Testis (tissue), 2 donors: ENCODE measurements at regions not wholly inside any gene's neighbourhood (a gene's known extent, or its start where the extent isn't known, plus 50 kb on each side); places are given as distances from the start of the nearest gene placed in this dataset.
A peak's percentile ranks its signal among the peaks of the same experiment; 100 is the strongest.

Experiments
- DNase-seq: peaks from one replicate; pipeline ENCODE4 v3.0.0-alpha.2; 2019
- H3K27ac ChIP-seq, 2 donors: fragments of 200-600 bp; sonication (generic); one replicate each; pipeline ENCODE4 v1.5.1; 2019
- H3K27me3 ChIP-seq: fragments of 200-600 bp; sonication (generic); one replicate; pipeline ENCODE4 v1.5.1; 2019
- H3K36me3 ChIP-seq: fragments of 200-600 bp; sonication (generic); one replicate; pipeline ENCODE4 v1.5.1; 2017; ENCODE audit warnings: low read depth; ENCODE audit errors: missing control alignments
- H3K4me1 ChIP-seq: fragments of 200-600 bp; sonication (generic); one replicate; pipeline ENCODE4 v1.5.1; 2019
- H3K4me3 ChIP-seq, 2 donors: fragments of 200-600 bp; sonication (generic); one replicate each; pipeline ENCODE4 v1.5.1; 2017 to 2019
- H3K9me3 ChIP-seq: fragments of 200-600 bp; sonication (generic); one replicate; pipeline ENCODE4 v1.5.1; 2017
- POLR2A ChIP-seq: fragments of 450-650 bp; IDR thresholded peaks from one replicate; pipeline ENCODE4 v1.6.1; 2017; ENCODE audit warnings: antibody characterized with exemption, mild to moderate bottlenecking, moderate library complexity
- WGBS, 2 donors: methylation state at CpG; one replicate each; pipeline ENCODE4 v1.1.5; 2018; 5-methylcytosine and 5-hydroxymethylcytosine counted together
- intact Hi-C: fragments of 100-400 bp; cut with DNase I; formaldehyde crosslinking; loops from one replicate; pipeline ENCODE4 v1.15.1; 2023; ENCODE audit warnings: low total_unique reads
- TF ChIP-seq, protein P1 (sequence below), 3 experiments: fragments of 450-650 bp in 2 of 3; fragments of 200-600 bp in 1 of 3; sonication (generic) in 1 of 3; IDR thresholded peaks; one replicate each; pipeline ENCODE4 v1.5.1; 2016 to 2019; ENCODE audit warnings: antibody characterized with exemption in 3 of 3, mild to moderate bottlenecking in 2 of 3, moderate library complexity in 1 of 3

DNA sequence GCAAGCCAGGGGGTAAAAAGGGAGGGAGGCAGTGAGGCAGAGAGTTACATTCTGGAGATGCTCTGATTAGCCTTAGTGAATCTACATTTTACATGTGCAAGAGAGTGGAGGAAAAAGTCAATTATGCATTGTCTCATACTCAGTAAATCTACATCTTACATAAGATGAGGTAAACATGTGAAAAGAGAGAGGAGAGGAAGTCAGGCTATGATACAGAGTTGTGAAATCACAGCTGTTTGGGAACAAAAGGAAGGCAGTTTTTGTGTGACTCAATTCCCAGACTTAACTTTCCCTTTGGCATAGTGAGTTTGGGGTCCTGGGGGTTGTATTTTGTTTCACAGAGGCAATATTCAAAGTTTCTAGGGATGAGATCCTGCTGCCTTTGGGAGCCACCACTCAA is 67.8 kb downstream of the GP2 start:
- intact Hi-C loops: no loop called here
- no peak overlapping the region for H3K4me3 ChIP-seq

DNA sequence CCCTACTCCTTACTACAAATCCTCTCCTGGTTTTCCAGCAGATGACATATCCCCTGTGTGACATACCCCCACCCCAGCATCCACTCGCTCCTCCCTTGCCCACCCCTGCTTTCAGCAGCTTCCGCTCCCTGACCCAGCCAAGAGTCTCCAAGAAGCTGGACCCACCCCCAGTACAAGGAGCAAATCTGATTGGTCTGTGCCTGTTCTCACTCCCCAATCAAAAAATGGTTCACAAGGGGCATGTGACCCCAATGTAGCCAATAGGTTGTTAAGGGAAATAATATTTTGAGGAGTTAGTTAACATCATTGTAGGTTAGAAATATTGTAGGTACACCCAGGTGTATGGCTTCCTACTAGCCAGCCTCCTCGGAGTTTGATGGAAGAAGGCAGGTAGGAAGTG is 70.1 kb downstream of the GP2 start:
- 42 to 59% methylated on average over 3 of the region's 3 CpGs for WGBS, 2 donors
- intact Hi-C loops: no loop called here
- H3K27ac ChIP-seq: no peak overlapping the region
- H3K9me3 ChIP-seq: no peaks in the 10 kb centered on the region
- peak; percentile 55 for DNase-seq
- no peaks in the 10 kb centered on the region for H3K36me3 ChIP-seq
- no peaks in the 10 kb centered on the region for H3K27me3 ChIP-seq
- no peaks in the 10 kb centered on the region for H3K4me1 ChIP-seq
- TF ChIP-seq, protein P1, sequence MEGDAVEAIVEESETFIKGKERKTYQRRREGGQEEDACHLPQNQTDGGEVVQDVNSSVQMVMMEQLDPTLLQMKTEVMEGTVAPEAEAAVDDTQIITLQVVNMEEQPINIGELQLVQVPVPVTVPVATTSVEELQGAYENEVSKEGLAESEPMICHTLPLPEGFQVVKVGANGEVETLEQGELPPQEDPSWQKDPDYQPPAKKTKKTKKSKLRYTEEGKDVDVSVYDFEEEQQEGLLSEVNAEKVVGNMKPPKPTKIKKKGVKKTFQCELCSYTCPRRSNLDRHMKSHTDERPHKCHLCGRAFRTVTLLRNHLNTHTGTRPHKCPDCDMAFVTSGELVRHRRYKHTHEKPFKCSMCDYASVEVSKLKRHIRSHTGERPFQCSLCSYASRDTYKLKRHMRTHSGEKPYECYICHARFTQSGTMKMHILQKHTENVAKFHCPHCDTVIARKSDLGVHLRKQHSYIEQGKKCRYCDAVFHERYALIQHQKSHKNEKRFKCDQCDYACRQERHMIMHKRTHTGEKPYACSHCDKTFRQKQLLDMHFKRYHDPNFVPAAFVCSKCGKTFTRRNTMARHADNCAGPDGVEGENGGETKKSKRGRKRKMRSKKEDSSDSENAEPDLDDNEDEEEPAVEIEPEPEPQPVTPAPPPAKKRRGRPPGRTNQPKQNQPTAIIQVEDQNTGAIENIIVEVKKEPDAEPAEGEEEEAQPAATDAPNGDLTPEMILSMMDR (IDR thresholded peaks at IDR 0.05): no peak
- no peak for TF ChIP-seq POLR2A
- H3K4me3 ChIP-seq: no peak overlapping the region

More for the DNA sequence above, 67.8 kb downstream of the GP2 start:
- TF ChIP-seq POLR2A: no peak
- DNase-seq: no peak
- no peaks in the 10 kb centered on the region for H3K27me3 ChIP-seq
- H3K4me1 ChIP-seq: no peaks in the 10 kb centered on the region
- H3K36me3 ChIP-seq: no peaks in the 10 kb centered on the region
- no peaks in the 10 kb centered on the region for H3K9me3 ChIP-seq
- H3K27ac ChIP-seq: no peak overlapping the region

DNA sequence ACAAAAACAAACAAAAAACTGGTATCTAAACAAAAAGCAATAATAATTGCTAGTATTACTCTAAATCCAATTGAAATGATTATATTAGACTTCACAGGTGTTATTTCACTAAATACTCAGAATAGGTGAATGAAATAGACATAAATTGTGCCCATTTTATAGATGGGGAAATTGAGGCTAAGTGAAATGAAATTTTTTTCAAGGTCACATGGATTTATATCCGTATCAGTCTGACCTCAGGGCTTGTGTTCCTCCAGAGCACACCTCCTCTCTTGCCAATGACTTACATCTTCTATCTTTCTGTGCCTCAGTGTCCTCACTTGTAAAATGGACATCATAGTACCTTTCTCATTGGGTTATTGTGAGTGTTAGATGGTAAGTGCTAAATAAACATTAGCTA is 72.3 kb downstream of the GP2 start:
- WGBS, 2 donors: 57 to 61% methylated on average over 1 of the region's 1 CpG
- intact Hi-C loops: no loop called here
- Histone ChIP-seq H3K4me1 (no peaks in the 10 kb centered on the region), H3K9me3 (no peaks in the 10 kb centered on the region), H3K27ac (no peak overlapping the region), H3K27me3 (no peaks in the 10 kb centered on the region), H3K4me3 (no peak overlapping the region), H3K36me3 (no peaks in the 10 kb centered on the region)
- no peak for TF ChIP-seq POLR2A
- TF ChIP-seq, protein P1 (IDR thresholded peaks at IDR 0.05): no peak
- no peak for DNase-seq

- no peaks in the 10 kb centered on the region for H3K4me1 ChIP-seq
- no peak overlapping the region for H3K27ac ChIP-seq
- 70 to 76% methylated on average over 2 of the region's 2 CpGs for WGBS, 2 donors
- TF ChIP-seq POLR2A: no peak
- TF ChIP-seq, protein P1 (IDR thresholded peaks at IDR 0.05): no peak
- no peak overlapping the region for H3K4me3 ChIP-seq
- no peak for DNase-seq
- H3K9me3 ChIP-seq: no peaks in the 10 kb centered on the region
- intact Hi-C loops: no loop called here
- H3K27me3 ChIP-seq: no peaks in the 10 kb centered on the region
- no peaks in the 10 kb centered on the region for H3K36me3 ChIP-seq
Measured at GRCh38 chr16:20253825-20254224, 73.5 kb downstream of the GP2 start.

DNA sequence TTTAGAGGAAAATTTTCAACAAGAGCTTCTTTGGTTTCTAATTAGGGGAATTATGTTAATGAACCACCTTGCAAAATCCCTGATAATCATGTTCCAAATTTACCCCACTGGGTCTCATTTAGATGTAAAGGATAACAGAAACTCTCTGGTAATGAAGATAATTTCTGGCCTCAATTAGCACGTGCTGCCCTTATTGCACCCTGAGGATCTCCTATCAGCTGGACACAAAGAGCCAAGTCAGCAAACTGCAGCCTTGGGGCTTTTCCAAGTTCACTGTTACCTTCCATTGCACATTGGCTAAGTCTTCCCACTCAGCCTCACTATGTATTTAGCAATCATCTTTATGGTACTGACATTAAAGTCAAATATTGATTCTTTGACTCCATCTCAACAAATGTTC is 78.1 kb downstream of the GP2 start:
- Histone ChIP-seq H3K27ac (no peak overlapping the region), H3K4me1 (no peaks in the 10 kb centered on the region), H3K9me3 (no peaks in the 10 kb centered on the region), H3K36me3 (no peaks in the 10 kb centered on the region), H3K27me3 (no peaks in the 10 kb centered on the region), H3K4me3 (no peak overlapping the region)
- no peak for DNase-seq
- intact Hi-C loops: no loop called here
- TF ChIP-seq, protein P1 (IDR thresholded peaks at IDR 0.05): no peak
- no peak for TF ChIP-seq POLR2A
- 40 to 50% methylated on average over 1 of the region's 1 CpG for WGBS, 2 donors
